Left renal pelvis (tissue), 4 donors: ENCODE measurements at regions not wholly inside any gene's neighbourhood (a gene's known extent, or its start where the extent isn't known, plus 50 kb on each side); places are given as distances from the start of the nearest gene placed in this dataset.

ENCODE experiments used
- DNase-seq, 4 donors: peaks; one replicate each; pipeline ENCODE4 v3.0.0-alpha.2; 2013; ENCODE audit warnings: low read depth in 4 of 4, low spot score in 3 of 4

GRCh38 chr2:136482966-136483365, 282.4 kb upstream of the THSD7B start:
- no peak for DNase-seq

GRCh38 chr2:136482006-136482405, 283.3 kb upstream of the THSD7B start:
- DNase-seq = no peak

- DNase-seq = no peak
Observed at GRCh38 chr2:136479696-136480095, 285.6 kb upstream of the THSD7B start.

GRCh38 chr2:136468799-136469369, 296.5 kb upstream of the THSD7B start:
- DNase-seq = no peak

GRCh38 chr2:136452528-136452927, 312.8 kb upstream of the THSD7B start:
- no peak for DNase-seq

GRCh38 chr2:136448986-136449780, 316.2 kb upstream of the THSD7B start:
- DNase-seq = no peak

GRCh38 chr2:136448432-136448831, 316.9 kb upstream of the THSD7B start:
- DNase-seq = no peak

GRCh38 chr2:136444323-136444722, 321.0 kb upstream of the THSD7B start:
- DNase-seq = peak in 1 of 4 donors; percentile 22

GRCh38 chr2:136443661-136444060, 321.7 kb upstream of the THSD7B start:
- no peak for DNase-seq

GRCh38 chr2:136441979-136442714, 323.2 kb upstream of the THSD7B start:
- DNase-seq = no peak

GRCh38 chr2:136439064-136439676, 321.2 kb upstream of the CXCR4 start:
- no peak for DNase-seq

- DNase-seq = no peak
Observed at GRCh38 chr2:136437461-136437860, 319.5 kb upstream of the CXCR4 start.

- DNase-seq = no peak
Observed at GRCh38 chr2:136436936-136437335, 319.0 kb upstream of the CXCR4 start.

- no peak for DNase-seq
Observed at GRCh38 chr2:136434251-136434715, 316.3 kb upstream of the CXCR4 start.

GRCh38 chr2:136433261-136433660, 315.3 kb upstream of the CXCR4 start:
- no peak for DNase-seq

GRCh38 chr2:136424112-136424511, 306.2 kb upstream of the CXCR4 start:
- no peak for DNase-seq

GRCh38 chr2:136423516-136423996, 305.6 kb upstream of the CXCR4 start:
- DNase-seq = peak; percentile 46 to 53 (median 52)

- DNase-seq = no peak
Observed at GRCh38 chr2:136422512-136422911, 304.6 kb upstream of the CXCR4 start.

- DNase-seq = no peak
Observed at GRCh38 chr2:136420346-136420745, 302.4 kb upstream of the CXCR4 start.

- DNase-seq = no peak
Observed at GRCh38 chr2:136411946-136412345, 294.0 kb upstream of the CXCR4 start.

- no peak for DNase-seq
Observed at GRCh38 chr2:136410673-136411072, 292.7 kb upstream of the CXCR4 start.
